GM12878 (cell line): ENCODE measurements at regions not wholly inside any gene's neighbourhood (a gene's known extent, or its start where the extent isn't known, plus 50 kb on each side); places are given as distances from the start of the nearest gene placed in this dataset.

ENCODE experiments used
- BACH1 ChIP-seq: fragments of 450-650 bp; IDR thresholded peaks from 2 replicates; pipeline ENCODE4 v1.6.1; 2017; ENCODE audit warnings: mild to moderate bottlenecking, borderline replicate concordance
- BHLHE40 ChIP-seq, 2 experiments: fragments of 450-650 bp in 1 of 2; IDR thresholded peaks; 2 replicates each; pipeline ENCODE4 v1.6.1; 2011 to 2017; ENCODE audit warnings: low read depth in 2 of 2, borderline replicate concordance in 1 of 2, improper control_type of control experiment in 1 of 2, low read length in 1 of 2, mild to moderate bottlenecking in 1 of 2
- CTCF ChIP-seq, 3 experiments: IDR thresholded peaks in 2 of 3; conservative IDR thresholded peaks in 1 of 3; 2 replicates each; pipeline ENCODE4 v1.5.1; 2011; ENCODE audit warnings: low read depth in 3 of 3, low read length in 3 of 3, mild to moderate bottlenecking in 3 of 3, control low read depth in 2 of 3, moderate library complexity in 2 of 3, inconsistent platforms in 1 of 3, mixed read lengths in 1 of 3; ENCODE audit not compliant: control insufficient read depth in 2 of 3, insufficient read depth in 1 of 3; ENCODE audit errors: extremely low read depth in 1 of 3
- EZH2 ChIP-seq: IDR thresholded peaks from 2 replicates; pipeline ENCODE4 v1.6.1; 2012; ENCODE audit warnings: low read depth, mild to moderate bottlenecking, control low read depth, inconsistent platforms, low read length, borderline replicate concordance; ENCODE audit not compliant: control insufficient read depth
- PML ChIP-seq: IDR thresholded peaks from 2 replicates; pipeline ENCODE4 v1.6.1; 2012; ENCODE audit warnings: low read length, inconsistent platforms

GRCh38 chr6:40760887-40761286 is 173.7 kb upstream of the LRFN2 start:
- no peak for TF ChIP-seq CTCF (IDR thresholded peaks at IDR 0.05 in 2 of 3, conservative IDR thresholded peaks at IDR 0.05 in 1 of 3; ENCODE audit: control insufficient read depth in 2 of 3, extremely low read depth in 1 of 3, insufficient read depth in 1 of 3, low read depth in 3 of 3, low read length in 3 of 3)
- TF ChIP-seq BACH1: no peak
- no peak for TF ChIP-seq PML
- TF ChIP-seq BHLHE40 (IDR thresholded peaks at IDR 0.05; ENCODE audit: borderline replicate concordance in 1 of 2, low read depth in 2 of 2, low read length in 1 of 2): no peak
- no peak for TF ChIP-seq EZH2
